Astrocyte of the spinal cord (primary cell): ENCODE measurements at regions not wholly inside any gene's neighbourhood (a gene's known extent, or its start where the extent isn't known, plus 50 kb on each side); places are given as distances from the start of the nearest gene placed in this dataset.

Experiments
- DNase-seq: peaks from one replicate; pipeline ENCODE4 v3.0.0; 2011; ENCODE audit warnings: low read depth, low spot score
- H3K4me3 ChIP-seq: 2 replicates; pipeline ENCODE4 v1.5.1; 2011; ENCODE audit warnings: low read depth, mild to moderate bottlenecking, low read length, moderate library complexity
- in situ Hi-C: cut with HindIII; loops from 2 replicates; pipeline ENCODE4 v1.10.0; 2017; ENCODE audit warnings: low sequenced_read_pairs
- TF ChIP-seq, protein P1 (sequence below): IDR thresholded peaks from 2 replicates; pipeline ENCODE4 v1.5.1; 2012; ENCODE audit warnings: low read depth, mild to moderate bottlenecking, low read length, inconsistent platforms

GRCh38 chr6:43942011-43942442, 172.0 kb downstream of the VEGFA start:
- no peak overlapping the region for H3K4me3 ChIP-seq
- no peak for DNase-seq
- TF ChIP-seq, protein P1, sequence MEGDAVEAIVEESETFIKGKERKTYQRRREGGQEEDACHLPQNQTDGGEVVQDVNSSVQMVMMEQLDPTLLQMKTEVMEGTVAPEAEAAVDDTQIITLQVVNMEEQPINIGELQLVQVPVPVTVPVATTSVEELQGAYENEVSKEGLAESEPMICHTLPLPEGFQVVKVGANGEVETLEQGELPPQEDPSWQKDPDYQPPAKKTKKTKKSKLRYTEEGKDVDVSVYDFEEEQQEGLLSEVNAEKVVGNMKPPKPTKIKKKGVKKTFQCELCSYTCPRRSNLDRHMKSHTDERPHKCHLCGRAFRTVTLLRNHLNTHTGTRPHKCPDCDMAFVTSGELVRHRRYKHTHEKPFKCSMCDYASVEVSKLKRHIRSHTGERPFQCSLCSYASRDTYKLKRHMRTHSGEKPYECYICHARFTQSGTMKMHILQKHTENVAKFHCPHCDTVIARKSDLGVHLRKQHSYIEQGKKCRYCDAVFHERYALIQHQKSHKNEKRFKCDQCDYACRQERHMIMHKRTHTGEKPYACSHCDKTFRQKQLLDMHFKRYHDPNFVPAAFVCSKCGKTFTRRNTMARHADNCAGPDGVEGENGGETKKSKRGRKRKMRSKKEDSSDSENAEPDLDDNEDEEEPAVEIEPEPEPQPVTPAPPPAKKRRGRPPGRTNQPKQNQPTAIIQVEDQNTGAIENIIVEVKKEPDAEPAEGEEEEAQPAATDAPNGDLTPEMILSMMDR: no peak
- in situ Hi-C loops: no loop called here

- in situ Hi-C loops: no loop called here
- H3K4me3 ChIP-seq: no peak overlapping the region
- no peak for DNase-seq
- TF ChIP-seq, protein P1: no peak
Measured at GRCh38 chr6:43941174-43941573, 171.2 kb downstream of the VEGFA start.

GRCh38 chr6:43940393-43941087, 170.5 kb downstream of the VEGFA start:
- no peak overlapping the region for H3K4me3 ChIP-seq
- in situ Hi-C loops: no loop called here
- TF ChIP-seq, protein P1: no peak
- no peak for DNase-seq

- TF ChIP-seq, protein P1: no peak
- no peak overlapping the region for H3K4me3 ChIP-seq
- no peak for DNase-seq
- in situ Hi-C loops: no loop called here
Measured at GRCh38 chr6:43940071-43940392, 170.0 kb downstream of the VEGFA start.

DNA sequence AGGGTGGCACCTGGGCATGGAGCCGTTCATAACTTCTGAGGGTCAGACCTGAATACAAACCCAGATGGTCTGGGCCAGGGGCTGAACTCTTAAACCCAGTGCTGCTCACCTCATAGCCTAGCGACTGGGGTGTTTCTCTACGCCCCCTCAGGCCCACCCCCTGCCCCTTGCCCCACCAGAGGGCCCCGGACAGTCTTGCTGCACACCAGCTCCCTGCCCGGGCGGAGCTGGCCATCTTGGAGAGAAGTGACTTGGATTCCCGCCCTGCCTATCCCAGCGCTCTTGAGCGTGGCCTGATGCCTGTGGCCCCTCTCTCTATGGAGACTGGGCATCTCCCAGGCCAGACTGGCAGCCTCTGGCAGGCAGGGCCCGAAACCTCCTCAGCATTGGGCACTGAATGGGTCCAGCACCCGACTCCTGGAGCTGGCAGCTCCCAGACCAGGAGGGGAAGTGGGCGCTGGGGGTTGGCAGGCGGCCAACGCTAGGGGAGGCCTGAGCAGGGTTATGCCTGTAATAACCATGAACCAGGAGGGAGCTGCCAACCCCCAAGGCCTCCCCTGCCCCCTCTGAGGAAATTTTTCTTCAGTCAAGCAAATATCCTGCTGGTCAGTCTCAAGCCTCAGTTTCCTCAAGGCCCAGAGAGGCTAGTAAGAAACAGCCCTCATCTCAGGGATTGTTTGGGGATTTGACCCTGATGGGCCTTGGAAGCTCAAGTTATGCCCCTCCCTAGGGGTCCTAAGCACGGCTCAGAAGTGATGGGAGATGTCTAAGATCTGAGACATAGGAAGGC, 169.5 kb downstream of the VEGFA start:
- in situ Hi-C loops: no loop called here
- H3K4me3 ChIP-seq: no peak overlapping the region
- TF ChIP-seq, protein P1: no peak
- DNase-seq: no peak

GRCh38 chr6:43938178-43939105, 168.4 kb downstream of the VEGFA start:
- TF ChIP-seq, protein P1: no peak
- in situ Hi-C loops: no loop called here
- no peak overlapping the region for H3K4me3 ChIP-seq
- DNase-seq: no peak
